Subcutaneous abdominal adipose tissue (tissue), 5 donors: ENCODE measurements at regions not wholly inside any gene's neighbourhood (a gene's known extent, or its start where the extent isn't known, plus 50 kb on each side); places are given as distances from the start of the nearest gene placed in this dataset.

ENCODE experiments used
- H3K27ac ChIP-seq: one replicate; pipeline ENCODE4 v1.7.0; 2013; ENCODE audit warnings: low read depth, mild to moderate bottlenecking, inconsistent platforms, low read length, moderate library complexity
- H3K27me3 ChIP-seq, 5 donors: one replicate each; pipeline ENCODE4 v1.7.0; 2013; ENCODE audit warnings: low read length in 5 of 5, inconsistent platforms in 1 of 5; ENCODE audit not compliant: control insufficient read depth in 5 of 5, insufficient read depth in 4 of 5
- H3K36me3 ChIP-seq, 5 donors: one replicate each; pipeline ENCODE4 v1.7.0; 2013; ENCODE audit warnings: low read length in 5 of 5; ENCODE audit not compliant: control insufficient read depth in 5 of 5, insufficient read depth in 5 of 5
- H3K4me1 ChIP-seq, 5 donors: one replicate each; pipeline ENCODE4 v1.7.0; 2013; ENCODE audit warnings: low read length in 5 of 5, mild to moderate bottlenecking in 3 of 5, moderate library complexity in 1 of 5; ENCODE audit not compliant: control insufficient read depth in 5 of 5, insufficient read depth in 5 of 5
- H3K4me3 ChIP-seq, 5 donors: one replicate each; pipeline ENCODE4 v1.7.0; 2013; ENCODE audit warnings: low read length in 5 of 5, low read depth in 1 of 5
- H3K9ac ChIP-seq, 5 donors: one replicate each; pipeline ENCODE4 v1.7.0; 2013; ENCODE audit warnings: low read length in 5 of 5, mild to moderate bottlenecking in 4 of 5, moderate library complexity in 3 of 5
- H3K9me3 ChIP-seq, 5 donors: one replicate each; pipeline ENCODE4 v1.7.0; 2013; ENCODE audit warnings: low read length in 5 of 5; ENCODE audit not compliant: control insufficient read depth in 5 of 5
- donor health status: healthy.
- donor health status: healthy.
- donor health status: healthy.
- donor health status: healthy.
- donor health status: healthy.

- no peak overlapping the region for H3K27ac ChIP-seq
- H3K9ac ChIP-seq: no peak overlapping the region
- no peaks in the 10 kb centered on the region for H3K4me1 ChIP-seq
Observed at GRCh38 chr2:228699888-228700287, 518.4 kb upstream of the SPHKAP start.

DNA sequence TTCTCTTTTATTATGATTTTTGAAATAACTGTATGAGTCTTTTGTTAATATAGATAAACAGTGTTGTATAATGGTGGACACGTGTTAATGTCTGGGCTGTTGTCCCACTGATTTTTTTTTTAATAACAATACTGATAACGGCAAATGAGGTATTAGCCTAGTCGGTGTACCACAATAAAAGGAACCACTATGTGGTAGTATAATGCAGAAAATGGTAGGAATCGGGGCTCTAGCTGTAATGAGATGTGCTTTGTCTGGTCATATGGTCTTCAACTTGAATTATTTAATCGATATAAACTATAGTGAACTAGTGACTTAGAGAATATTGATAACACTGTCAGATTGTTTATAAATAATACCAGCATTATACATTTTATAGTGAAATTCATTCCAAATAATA is 517.9 kb upstream of the SPHKAP start:
- no peak overlapping the region for H3K9ac ChIP-seq
- no peak overlapping the region for H3K4me3 ChIP-seq
- H3K27me3 ChIP-seq: no peaks in the 10 kb centered on the region
- H3K36me3 ChIP-seq: no peaks in the 10 kb centered on the region
- H3K9me3 ChIP-seq: no peaks in the 10 kb centered on the region
- no peak overlapping the region for H3K27ac ChIP-seq
- H3K4me1 ChIP-seq: no peaks in the 10 kb centered on the region

More at GRCh38 chr2:228699888-228700287, 518.4 kb upstream of the SPHKAP start:
- H3K4me3 ChIP-seq: no peak overlapping the region
- H3K9me3 ChIP-seq: no peaks in the 10 kb centered on the region
- H3K27me3 ChIP-seq: no peaks in the 10 kb centered on the region
- H3K36me3 ChIP-seq: no peaks in the 10 kb centered on the region

DNA sequence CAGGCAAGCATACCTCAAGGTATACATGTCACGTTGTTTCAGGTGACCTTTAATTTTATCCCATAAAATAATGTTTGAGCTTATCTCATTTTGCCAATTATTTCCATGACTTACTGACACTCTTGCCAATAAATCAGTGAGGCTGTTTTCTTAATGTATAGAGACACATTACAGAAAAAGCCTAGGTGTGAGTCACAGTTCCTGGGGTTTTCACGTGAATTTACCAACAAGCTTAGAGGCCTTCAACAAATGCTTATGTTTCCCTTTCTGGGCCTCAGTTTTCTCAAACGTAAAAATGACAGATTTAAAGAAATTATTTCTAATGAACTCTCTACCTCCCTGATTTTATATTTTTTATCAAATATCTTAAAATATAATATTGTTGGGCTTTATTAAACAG is 517.5 kb upstream of the SPHKAP start:
- H3K27ac ChIP-seq: no peak overlapping the region

DNA sequence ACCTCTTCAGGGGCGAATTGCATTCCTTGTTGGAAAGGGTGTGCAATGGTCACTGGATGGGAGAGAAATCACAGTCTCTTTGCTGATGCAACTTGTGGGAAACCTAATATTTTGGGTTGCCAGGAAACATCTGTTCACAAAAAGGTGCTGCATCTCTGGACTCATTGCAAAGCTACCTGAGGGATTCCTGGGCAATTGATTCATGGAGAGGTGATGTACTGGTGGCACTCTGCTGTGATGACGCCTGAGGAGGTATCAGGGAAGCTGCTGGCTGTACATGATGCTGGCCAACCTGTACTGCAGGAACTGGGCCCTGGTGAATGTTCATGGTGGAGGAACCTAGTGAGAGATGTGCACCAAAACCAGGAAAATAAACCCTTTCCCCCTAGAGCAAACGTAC is 516.0 kb upstream of the SPHKAP start:
- H3K4me3 ChIP-seq: no peak overlapping the region
- H3K9ac ChIP-seq: no peak overlapping the region
- no peaks in the 10 kb centered on the region for H3K36me3 ChIP-seq
- no peaks in the 10 kb centered on the region for H3K4me1 ChIP-seq
- H3K27me3 ChIP-seq: no peaks in the 10 kb centered on the region
- H3K27ac ChIP-seq: no peak overlapping the region
- H3K9me3 ChIP-seq: no peaks in the 10 kb centered on the region

More for the DNA sequence above, 517.5 kb upstream of the SPHKAP start:
- Histone ChIP-seq H3K9ac (no peak overlapping the region), H3K27me3 (no peaks in the 10 kb centered on the region), H3K9me3 (no peaks in the 10 kb centered on the region), H3K4me3 (no peak overlapping the region), H3K4me1 (no peaks in the 10 kb centered on the region), H3K36me3 (no peaks in the 10 kb centered on the region)

DNA sequence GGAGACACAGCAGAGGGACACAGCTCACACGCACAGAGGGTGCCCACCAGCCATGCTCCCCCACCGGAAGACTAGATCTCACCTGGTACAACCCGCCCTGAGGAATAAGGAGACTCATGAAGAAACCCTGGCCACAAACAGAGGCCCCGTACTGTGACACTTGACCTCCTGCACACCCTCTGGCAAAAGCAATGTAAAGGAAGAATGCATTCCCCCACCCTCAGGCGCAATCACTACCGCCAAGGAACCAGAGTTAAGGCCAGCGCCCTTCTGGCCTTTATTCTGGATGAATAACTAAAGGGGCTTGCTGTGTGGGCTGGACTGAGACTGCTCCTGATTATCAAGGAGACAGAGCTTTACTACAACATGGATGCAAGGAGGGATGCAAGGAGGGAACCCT is 509.2 kb upstream of the SPHKAP start:
- Histone ChIP-seq H3K4me1 (no peaks in the 10 kb centered on the region), H3K4me3 (no peak overlapping the region), H3K27me3 (no peaks in the 10 kb centered on the region), H3K9ac (no peak overlapping the region), H3K27ac (no peak overlapping the region), H3K36me3 (no peaks in the 10 kb centered on the region), H3K9me3 (peaks cover 0 to 4% (median 0%) of the 10 kb centered on the region in 5 donors)

- peaks cover 0 to 4% (median 0%) of the 10 kb centered on the region in 5 donors for H3K9me3 ChIP-seq
- H3K36me3 ChIP-seq: no peaks in the 10 kb centered on the region
- no peak overlapping the region for H3K27ac ChIP-seq
- no peaks in the 10 kb centered on the region for H3K4me1 ChIP-seq
- H3K9ac ChIP-seq: no peak overlapping the region
- no peaks in the 10 kb centered on the region for H3K27me3 ChIP-seq
- H3K4me3 ChIP-seq: no peak overlapping the region
Observed at GRCh38 chr2:228689053-228689452, 507.6 kb upstream of the SPHKAP start.

DNA sequence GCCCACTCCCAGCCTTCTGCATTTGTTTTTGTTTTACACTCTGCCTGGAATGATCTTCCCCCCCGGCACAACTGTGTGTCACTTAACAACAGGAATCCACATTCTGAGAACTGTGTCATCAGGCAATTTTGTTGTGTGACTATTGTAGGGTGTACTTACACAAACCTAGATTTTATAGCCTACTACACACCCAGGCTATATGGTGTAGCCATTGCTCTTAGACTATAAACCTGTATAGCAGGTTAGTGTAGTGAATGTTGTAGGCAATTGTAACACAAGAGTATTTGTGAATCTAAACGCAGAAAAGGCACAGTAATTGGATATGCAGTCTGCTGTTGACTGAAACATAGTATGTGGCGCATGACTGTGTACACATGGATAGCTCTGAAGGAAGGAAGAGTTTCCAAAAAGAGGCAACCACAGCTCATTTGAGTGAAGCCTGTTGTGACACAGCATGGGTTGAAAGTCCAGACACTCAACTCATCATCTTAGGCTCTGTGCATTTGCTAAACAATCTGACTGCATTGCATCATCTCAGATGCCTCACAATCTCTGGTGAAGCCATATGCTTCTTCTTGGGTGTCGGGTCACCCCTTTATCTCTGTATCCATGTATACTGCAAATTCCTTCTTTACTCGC is 506.6 kb upstream of the SPHKAP start:
- no peak overlapping the region for H3K9ac ChIP-seq
- H3K27ac ChIP-seq: no peak overlapping the region
- peaks cover 0 to 4% (median 0%) of the 10 kb centered on the region in 5 donors for H3K9me3 ChIP-seq
- H3K4me3 ChIP-seq: no peak overlapping the region
- no peaks in the 10 kb centered on the region for H3K36me3 ChIP-seq
- H3K4me1 ChIP-seq: no peaks in the 10 kb centered on the region
- H3K27me3 ChIP-seq: no peaks in the 10 kb centered on the region

DNA sequence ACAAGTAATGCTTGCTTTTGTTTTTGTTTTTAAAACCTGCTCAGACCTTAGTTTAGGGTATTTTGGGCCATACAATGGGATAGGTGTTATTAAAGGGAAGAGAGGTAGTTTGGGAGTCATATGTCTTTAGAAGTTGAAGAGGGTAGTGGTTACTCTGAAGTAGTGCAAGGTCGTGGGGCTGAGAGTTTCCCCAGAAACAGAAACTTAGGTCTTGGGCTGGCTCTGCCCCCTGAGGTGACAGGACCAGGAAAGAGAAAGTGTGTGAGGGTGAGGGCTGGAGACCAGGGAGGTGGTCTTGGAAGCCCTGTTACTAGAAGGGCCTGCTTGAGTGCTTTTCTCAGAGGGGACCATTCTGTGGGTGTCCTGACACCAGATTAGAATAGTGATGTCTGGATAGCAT is 500.5 kb upstream of the SPHKAP start:
- Histone ChIP-seq H3K9ac (no peak overlapping the region), H3K36me3 (no peaks in the 10 kb centered on the region), H3K9me3 (no peaks in the 10 kb centered on the region), H3K4me3 (no peak overlapping the region), H3K27ac (no peak overlapping the region), H3K27me3 (no peaks in the 10 kb centered on the region), H3K4me1 (peaks cover 0 to 3% (median 0%) of the 10 kb centered on the region in 5 donors)

GRCh38 chr2:228681426-228681825 is 499.9 kb upstream of the SPHKAP start:
- Histone ChIP-seq H3K9me3 (no peaks in the 10 kb centered on the region), H3K27me3 (no peaks in the 10 kb centered on the region), H3K4me3 (no peak overlapping the region), H3K27ac (no peak overlapping the region), H3K36me3 (no peaks in the 10 kb centered on the region), H3K4me1 (peaks cover 0 to 3% (median 0%) of the 10 kb centered on the region in 5 donors), H3K9ac (no peak overlapping the region)

DNA sequence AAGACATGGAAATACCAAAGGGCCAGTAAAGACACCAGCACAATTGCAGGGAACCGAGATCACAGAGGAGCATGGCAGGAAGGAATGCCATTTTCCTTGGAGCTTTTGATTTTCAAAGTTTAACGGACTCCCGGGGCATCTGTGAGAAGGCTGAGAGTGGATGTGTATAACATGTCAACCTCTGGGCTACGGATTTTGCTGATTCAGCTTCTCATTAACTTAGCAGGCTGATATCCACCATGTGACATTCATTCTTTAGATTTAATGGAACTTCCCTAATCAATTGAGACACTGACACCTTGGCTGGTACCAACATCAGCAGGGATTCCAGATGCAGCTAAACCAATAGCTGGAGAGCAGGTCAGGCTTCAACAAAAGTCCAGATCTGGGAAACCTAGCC is 496.6 kb upstream of the SPHKAP start:
- H3K9ac ChIP-seq: no peak overlapping the region
- peaks cover 2 to 18% (median 10%) of the 10 kb centered on the region in 5 donors for H3K4me1 ChIP-seq
- no peaks in the 10 kb centered on the region for H3K9me3 ChIP-seq
- H3K36me3 ChIP-seq: no peaks in the 10 kb centered on the region
- H3K27ac ChIP-seq: no peak overlapping the region
- no peaks in the 10 kb centered on the region for H3K27me3 ChIP-seq
- H3K4me3 ChIP-seq: no peak overlapping the region
